K562 (cell line): ENCODE measurements at regions not wholly inside any gene's neighbourhood (a gene's known extent, or its start where the extent isn't known, plus 50 kb on each side); places are given as distances from the start of the nearest gene placed in this dataset.

ENCODE experiments used
- ATAC-seq: fragments of 200-7000 bp; cut with Tn5 transposase; 3 replicates; pipeline ENCODE4 v1.9.1; 2020; ENCODE audit warnings: moderate library complexity
- BruUV-seq: library from RNA; stranded (reverse); fragments of 400-500 nt; replicated peaks from 2 replicates; lab custom pipeline; 2021; lab: Mats Ljungman, UMichigan
- CTCF ChIA-PET: fragments of 300-600 bp; formaldehyde crosslinking; extraction: SDS; loops from one replicate; lab custom pipeline; 2021; ENCODE audit warnings: low intra/inter-chr PET ratio; lab: Yijun Ruan, JAX
- POLR2A ChIA-PET: fragments of 300-600, 350-650 bp; sonication (Branson Sonifier 250); formaldehyde crosslinking; extraction: SDS; loops from one replicate; lab custom pipeline; 2021; ENCODE audit warnings: antibody characterized with exemption, inconsistent platforms; lab: Yijun Ruan, JAX
- DNase-seq, 4 experiments: peaks; one replicate each; pipeline versions ENCODE4 v3.0.0 to v3.0.0-alpha.2; 2011 to 2018; ENCODE audit warnings: low spot score in 3 of 4, mixed read lengths in 3 of 4; ENCODE audit errors: extremely low read depth in 1 of 4
- FAIRE-seq: peaks from 2 replicates; lab custom pipeline; 2011; peaks lifted over from hg19 to GRCh38; lab: Jason Lieb, UNC
- H2AFZ ChIP-seq: 2 replicates; pipeline ENCODE4 v1.6.0; 2011; ENCODE audit warnings: low read depth, low read length, control low read depth, inconsistent platforms
- H3K27ac ChIP-seq: fragments of 200-600 bp; 3 replicates; pipeline ENCODE4 v1.8.0; 2011; ENCODE audit warnings: low read depth, mild to moderate bottlenecking, control low read depth, inconsistent platforms, low read length, moderate library complexity, mixed read lengths; ENCODE audit errors: extremely low read depth
- H3K27me3 ChIP-seq, 2 experiments: fragments of 300-600 bp in 1 of 2; 2 replicates in 1 of 2; 3 replicates in 1 of 2; pipeline versions ENCODE4 v1.6.0 to v1.8.0; 2011; ENCODE audit warnings: inconsistent platforms in 2 of 2, low read length in 2 of 2, mild to moderate bottlenecking in 1 of 2, mixed read lengths in 1 of 2, moderate library complexity in 1 of 2; ENCODE audit not compliant: control insufficient read depth in 2 of 2, insufficient read depth in 2 of 2
- H3K36me3 ChIP-seq: fragments of 300-600 bp; 3 replicates; pipeline ENCODE4 v1.8.0; 2011; ENCODE audit warnings: mild to moderate bottlenecking, low read length, inconsistent platforms; ENCODE audit not compliant: control insufficient read depth, insufficient read depth
- H3K4me1 ChIP-seq, 2 experiments: fragments of 200-600 bp in 1 of 2; replicated peaks in 1 of 2; 2 replicates in 1 of 2; 3 replicates in 1 of 2; pipeline versions ENCODE4 v1.5.1 to v1.8.0; 2011; ENCODE audit warnings: inconsistent platforms in 2 of 2, low read length in 2 of 2, mild to moderate bottlenecking in 1 of 2, mixed read lengths in 1 of 2, moderate library complexity in 1 of 2; ENCODE audit not compliant: control insufficient read depth in 2 of 2, insufficient read depth in 2 of 2
- H3K4me2 ChIP-seq: 2 replicates; pipeline ENCODE4 v1.6.1; 2011; ENCODE audit warnings: low read length, control low read depth, inconsistent platforms, mixed read lengths; ENCODE audit not compliant: insufficient read depth
- H3K4me3 ChIP-seq: fragments of 200-600 bp; sonication (generic), shearing (Covaris generic); 2 replicates; pipeline ENCODE4 v1.5.1; 2016; ENCODE audit warnings: control low read depth, inconsistent platforms
- H3K79me2 ChIP-seq: fragments of 200-600 bp; 3 replicates; pipeline ENCODE4 v1.8.0; 2011; ENCODE audit warnings: low read length, inconsistent platforms; ENCODE audit not compliant: control insufficient read depth, insufficient read depth
- H3K9ac ChIP-seq, 2 experiments: 2 replicates each; pipeline versions ENCODE4 v1.6.0 to v1.6.1; 2011; ENCODE audit warnings: low read depth in 2 of 2, low read length in 2 of 2, control low read depth in 1 of 2, inconsistent platforms in 1 of 2, mild to moderate bottlenecking in 1 of 2, mixed read lengths in 1 of 2; ENCODE audit not compliant: insufficient read depth in 1 of 2
- H3K9me1 ChIP-seq: one replicate; pipeline ENCODE4 v1.6.0; 2011; ENCODE audit warnings: inconsistent platforms, mild to moderate bottlenecking, low read length, moderate library complexity; ENCODE audit not compliant: control insufficient read depth, insufficient read depth
- H3K9me3 ChIP-seq: replicated peaks from 2 replicates; pipeline ENCODE4 v1.5.1; 2011; ENCODE audit warnings: low read depth, low read length, inconsistent platforms; ENCODE audit not compliant: control insufficient read depth, insufficient read depth
- H4K20me1 ChIP-seq: replicated peaks from 2 replicates; pipeline ENCODE4 v1.6.1; 2011; ENCODE audit warnings: low read length, inconsistent platforms, mixed read lengths; ENCODE audit not compliant: control insufficient read depth, insufficient read depth
- CEBPB ChIP-seq: fragments of 450-650 bp; IDR thresholded peaks from 2 replicates; pipeline ENCODE4 v1.6.1; 2016; ENCODE audit warnings: missing genetic modification characterization, missing compliant biosample characterization
- GTF2A2 ChIP-seq: IDR thresholded peaks from 2 replicates; pipeline ENCODE4 v1.6.1; 2016; ENCODE audit warnings: mild to moderate bottlenecking, missing genetic modification characterization, missing compliant biosample characterization
- GTF2E2 ChIP-seq: fragments of 200-800 bp; sonication (Bioruptor generic); IDR thresholded peaks from 2 replicates; pipeline ENCODE4 v1.6.1; 2016; ENCODE audit warnings: missing genetic modification characterization, missing compliant biosample characterization
- JUND ChIP-seq, 2 experiments: IDR thresholded peaks; 2 replicates in 1 of 2; 3 replicates in 1 of 2; pipeline ENCODE4 v1.6.1; 2011; ENCODE audit warnings: borderline replicate concordance in 2 of 2, low read depth in 2 of 2, low read length in 2 of 2, improper control_type of control experiment in 1 of 2, missing biosample characterization in 1 of 2, missing genetic modification characterization in 1 of 2, missing genetic modification reagents in 1 of 2
- MCM5 ChIP-seq: fragments of 450-650 bp; IDR thresholded peaks from 2 replicates; pipeline ENCODE4 v1.6.1; 2016; ENCODE audit warnings: low read depth
- NR4A1 ChIP-seq, 2 experiments: fragments of 250-450 bp in 1 of 2; fragments of 450-650 bp in 1 of 2; sonication (Bioruptor Pico) in 1 of 2; IDR thresholded peaks; 2 replicates each; pipeline versions ENCODE4 v1.4.0 to v1.6.1; 2016 to 2020; ENCODE audit warnings: mild to moderate bottlenecking in 2 of 2, missing compliant biosample characterization in 1 of 2, missing genetic modification characterization in 1 of 2, moderate library complexity in 1 of 2
- RBBP5 ChIP-seq: fragments of 200-600 bp; sonication (generic); IDR thresholded peaks from 2 replicates; pipeline ENCODE4 v1.6.1; 2012; ENCODE audit warnings: borderline replicate concordance, mild to moderate bottlenecking, low read length, control low read depth, inconsistent platforms; ENCODE audit not compliant: insufficient read depth, poor library complexity, severe bottlenecking
- SETDB1 ChIP-seq: IDR thresholded peaks from one replicate; pipeline ENCODE4 v1.6.1; 2012; ENCODE audit warnings: low read length, control low read depth, inconsistent platforms
- SREBF1 ChIP-seq: fragments of 150-350 bp; IDR thresholded peaks from 2 replicates; pipeline ENCODE4 v1.6.1; 2014; ENCODE audit warnings: antibody characterized with exemption, low read depth, low read length, borderline replicate concordance
- WHSC1 ChIP-seq: IDR thresholded peaks from one replicate; pipeline ENCODE4 v1.6.1; 2012; ENCODE audit warnings: low read length, control low read depth, inconsistent platforms
- ZHX1 ChIP-seq: fragments of 150-350 bp; conservative IDR thresholded peaks from 2 replicates; pipeline ENCODE4 v1.6.1; 2014; ENCODE audit warnings: low read length
- ZNF696 ChIP-seq: fragments of 250-450 bp; sonication (Bioruptor Pico); conservative IDR thresholded peaks from 2 replicates; pipeline ENCODE4 v1.4.0; 2020; ENCODE audit warnings: mild to moderate bottlenecking, moderate library complexity
- ZNF699 ChIP-seq: fragments of 250-450 bp; sonication (Bioruptor Pico); IDR thresholded peaks from 2 replicates; pipeline ENCODE4 v1.8.0; 2021; ENCODE audit warnings: mild to moderate bottlenecking, moderate library complexity; ENCODE audit not compliant: insufficient replicate concordance
- ZNF75A ChIP-seq: fragments of 450-650 bp; formaldehyde crosslinking; IDR thresholded peaks from 2 replicates; pipeline ENCODE4 v1.4.0; 2020; ENCODE audit warnings: mild to moderate bottlenecking
- WGBS: fragments of 100-300 bp; shearing (Covaris generic); methylation state at CpG from one replicate; pipeline ENCODE4 v1.1.6; 2016; ENCODE audit warnings: low coverage, mixed read lengths; ENCODE audit not compliant: insufficient coverage; ENCODE audit errors: missing lambda C conversion rate; 5-methylcytosine and 5-hydroxymethylcytosine counted together
- in situ Hi-C: fragments of 300-500 bp; cut with MboI; formaldehyde crosslinking; loops from 4 replicates; pipeline ENCODE4 v1.15.0; 2018; ENCODE audit warnings: inconsistent platforms, mixed read lengths
- intact Hi-C: fragments of 100-400 bp; cut with micrococcal nuclease; formaldehyde crosslinking; loops from 2 replicates; pipeline ENCODE4 v1.14.2; 2022
- TF ChIP-seq, protein P1 (sequence below): fragments of 250-450 bp; sonication (Bioruptor Pico); IDR thresholded peaks from 2 replicates; pipeline ENCODE4 v1.8.0; 2021; ENCODE audit warnings: borderline replicate concordance, mild to moderate bottlenecking, moderate library complexity; ENCODE audit not compliant: poor library complexity, severe bottlenecking

- TF ChIP-seq ZHX1 (no peak), ZNF699 (no peak)
These were observed 259.2 kb downstream of the ADGRL2 start (continued) for GRCh38 chr1:82059959-82060358.

GRCh38 chr1:82057011-82057410 is 256.3 kb downstream of the ADGRL2 start:
- H3K4me1 ChIP-seq, result no peaks in the 10 kb centered on the region
- H3K27me3 ChIP-seq, result no peaks in the 10 kb centered on the region
- in situ Hi-C loops, result no loop called here
- ATAC-seq, result no peak
- ChIA-PET POLR2A (no interaction called here), CTCF (no interaction called here)
- no peak overlapping the region for H3K9ac ChIP-seq
- no peaks in the 10 kb centered on the region for H3K36me3 ChIP-seq
- no peak overlapping the region for H3K4me3 ChIP-seq
- H3K9me1 ChIP-seq, result no peaks in the 10 kb centered on the region
- H3K4me2 ChIP-seq, result no peak overlapping the region
- H3K79me2 ChIP-seq, result no peaks in the 10 kb centered on the region
- BruUV-seq, result no TSS peak
- intact Hi-C loops, result no loop called here
- H4K20me1 ChIP-seq, result no peaks in the 10 kb centered on the region
- H3K9me3 ChIP-seq, result no peaks in the 10 kb centered on the region
- no peak overlapping the region for H3K27ac ChIP-seq
- no peak for DNase-seq
- no peak for TF ChIP-seq ZNF75A (CRISPR knock-in tag)
- TF ChIP-seq JUND (IDR thresholded peaks at IDR 0.05; ENCODE audit: borderline replicate concordance, low read depth, low read length), result no peak
- no peak for TF ChIP-seq JUND (tag; IDR thresholded peaks at IDR 0.05; ENCODE audit: borderline replicate concordance, low read depth, low read length)
- TF ChIP-seq GTF2A2, result no peak
- no peak for TF ChIP-seq WHSC1
- no peak for TF ChIP-seq RBBP5
- TF ChIP-seq NR4A1 (CRISPR knock-in tag; IDR thresholded peaks at IDR 0.05), result no peak
- no peak for TF ChIP-seq NR4A1 (tag; IDR thresholded peaks at IDR 0.05)
- no peak for TF ChIP-seq SETDB1
- TF ChIP-seq, protein P1, sequence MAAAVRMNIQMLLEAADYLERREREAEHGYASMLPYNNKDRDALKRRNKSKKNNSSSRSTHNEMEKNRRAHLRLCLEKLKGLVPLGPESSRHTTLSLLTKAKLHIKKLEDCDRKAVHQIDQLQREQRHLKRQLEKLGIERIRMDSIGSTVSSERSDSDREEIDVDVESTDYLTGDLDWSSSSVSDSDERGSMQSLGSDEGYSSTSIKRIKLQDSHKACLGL (CRISPR knock-in tag), result no peak
- TF ChIP-seq ZNF696 (CRISPR knock-in tag), result no peak
- no peak for TF ChIP-seq CEBPB (tag)
- TF ChIP-seq GTF2E2 (tag), result no peak
- no peak for TF ChIP-seq MCM5
- TF ChIP-seq SREBF1, result no peak
- no peak overlapping the region for H2AFZ ChIP-seq
- 0% methylated on average over 4 of the region's 4 CpGs for WGBS
- FAIRE-seq, result no peak
